Tibial artery (tissue), 4 donors: ENCODE measurements at regions not wholly inside any gene's neighbourhood (a gene's known extent, or its start where the extent isn't known, plus 50 kb on each side); places are given as distances from the start of the nearest gene placed in this dataset.

ENCODE experiments used
- DNase-seq, 2 donors: peaks; one replicate each; pipeline ENCODE4 v3.0.0-alpha.2; 2019
- H3K27ac ChIP-seq, 2 donors: fragments of 200-600 bp; sonication (generic) in 1 of 2; 1 replicate in 1 of 2; 2 replicates in 1 of 2; pipeline ENCODE4 v1.5.1; 2018 to 2019; ENCODE audit warnings: mild to moderate bottlenecking in 1 of 2
- H3K27me3 ChIP-seq, 2 donors: fragments of 200-600 bp; sonication (generic) in 1 of 2; one replicate each; pipeline versions ENCODE4 v1.5.1 to v1.6.0; 2016 to 2019
- H3K36me3 ChIP-seq, 3 donors: fragments of 200-600 bp; sonication (generic) in 2 of 3; one replicate each; pipeline ENCODE4 v1.5.1; 2016 to 2019; ENCODE audit warnings: mild to moderate bottlenecking in 2 of 3
- H3K4me1 ChIP-seq, 4 donors: fragments of 200-600 bp; sonication (generic) in 2 of 4; 1 replicate in 3 of 4; 2 replicates in 1 of 4; pipeline ENCODE4 v1.5.1; 2016 to 2019
- H3K4me3 ChIP-seq, 2 donors: fragments of 200-600 bp; sonication (generic) in 1 of 2; 1 replicate in 1 of 2; 2 replicates in 1 of 2; pipeline ENCODE4 v1.5.1; 2018 to 2019; ENCODE audit warnings: mild to moderate bottlenecking in 2 of 2
- H3K9me3 ChIP-seq, 3 donors: fragments of 200-600 bp; sonication (generic) in 1 of 3; one replicate each; pipeline ENCODE4 v1.5.1; 2016 to 2019
- CTCF ChIP-seq, 2 experiments: fragments of 200-600 bp in 1 of 2; fragments of 450-650 bp in 1 of 2; IDR thresholded peaks; one replicate each; pipeline ENCODE4 v1.5.1; 2017 to 2019; ENCODE audit warnings: antibody characterized with exemption in 2 of 2, mild to moderate bottlenecking in 1 of 2, moderate library complexity in 1 of 2
- intact Hi-C: fragments of 100-400 bp; cut with DNase I; formaldehyde crosslinking; loops from one replicate; pipeline ENCODE4 v1.15.0; 2023; ENCODE audit warnings: low total_unique reads

- H3K27me3 ChIP-seq, result peaks cover 0 to 19% of the 10 kb centered on the region in 2 donors
- H3K27ac ChIP-seq, result no peak overlapping the region
- TF ChIP-seq CTCF (IDR thresholded peaks at IDR 0.05), result no peak
- H3K9me3 ChIP-seq, result no peaks in the 10 kb centered on the region
- DNase-seq, result no peak
- H3K4me3 ChIP-seq, result no peak overlapping the region
- peaks cover 0 to 3% (median 0%) of the 10 kb centered on the region in 4 donors for H3K4me1 ChIP-seq
- no peaks in the 10 kb centered on the region for H3K36me3 ChIP-seq
- intact Hi-C loops, result no loop called here
Measured at GRCh38 chr21:37967036-37967435, 50.8 kb upstream of the KCNJ6 start.

GRCh38 chr21:37968744-37969143 lies 52.5 kb upstream of the KCNJ6 start:
- intact Hi-C loops, result no loop called here
- H3K36me3 ChIP-seq, result no peaks in the 10 kb centered on the region
- peaks cover 0 to 19% of the 10 kb centered on the region in 2 donors for H3K27me3 ChIP-seq
- no peak overlapping the region for H3K4me3 ChIP-seq
- no peaks in the 10 kb centered on the region for H3K9me3 ChIP-seq
- DNase-seq, result no peak
- no peak overlapping the region for H3K27ac ChIP-seq
- TF ChIP-seq CTCF (IDR thresholded peaks at IDR 0.05), result no peak
- peaks cover 0 to 3% (median 0%) of the 10 kb centered on the region in 4 donors for H3K4me1 ChIP-seq

- Histone ChIP-seq H3K27me3 (peaks cover 0 to 13% of the 10 kb centered on the region in 2 donors), H3K4me1 (peaks cover 0 to 3% (median 0%) of the 10 kb centered on the region in 4 donors), H3K27ac (no peak overlapping the region), H3K9me3 (no peaks in the 10 kb centered on the region), H3K36me3 (no peaks in the 10 kb centered on the region), H3K4me3 (no peak overlapping the region)
- no peak for DNase-seq
- TF ChIP-seq CTCF (IDR thresholded peaks at IDR 0.05), result no peak
- intact Hi-C loops, result no loop called here
Measured at GRCh38 chr21:37970548-37970947, 54.3 kb upstream of the KCNJ6 start.

- Histone ChIP-seq H3K27ac (no peak overlapping the region), H3K4me1 (peaks cover 0 to 3% (median 0%) of the 10 kb centered on the region in 4 donors), H3K9me3 (no peaks in the 10 kb centered on the region), H3K4me3 (no peak overlapping the region), H3K27me3 (peaks cover 0 to 8% of the 10 kb centered on the region in 2 donors), H3K36me3 (no peaks in the 10 kb centered on the region)
- TF ChIP-seq CTCF (IDR thresholded peaks at IDR 0.05), result no peak
- intact Hi-C loops, result no loop called here
- DNase-seq, result no peak
Measured at GRCh38 chr21:37971390-37971950, 55.2 kb upstream of the KCNJ6 start.

- H3K27ac ChIP-seq, result no peak overlapping the region
- DNase-seq, result no peak
- TF ChIP-seq CTCF (IDR thresholded peaks at IDR 0.05), result no peak
- intact Hi-C loops, result no loop called here
- H3K27me3 ChIP-seq, result no peaks in the 10 kb centered on the region
- H3K36me3 ChIP-seq, result no peaks in the 10 kb centered on the region
- H3K4me3 ChIP-seq, result no peak overlapping the region
- H3K4me1 ChIP-seq, result peaks cover 0 to 3% (median 0%) of the 10 kb centered on the region in 4 donors
- no peaks in the 10 kb centered on the region for H3K9me3 ChIP-seq
Measured at GRCh38 chr21:37974081-37974480, 57.8 kb upstream of the KCNJ6 start.
